ENCODE measurements at regions not wholly inside any gene's neighbourhood (a gene's known extent, or its start where the extent isn't known, plus 50 kb on each side); places are given as distances from the start of the nearest gene placed in this dataset.

DNA sequence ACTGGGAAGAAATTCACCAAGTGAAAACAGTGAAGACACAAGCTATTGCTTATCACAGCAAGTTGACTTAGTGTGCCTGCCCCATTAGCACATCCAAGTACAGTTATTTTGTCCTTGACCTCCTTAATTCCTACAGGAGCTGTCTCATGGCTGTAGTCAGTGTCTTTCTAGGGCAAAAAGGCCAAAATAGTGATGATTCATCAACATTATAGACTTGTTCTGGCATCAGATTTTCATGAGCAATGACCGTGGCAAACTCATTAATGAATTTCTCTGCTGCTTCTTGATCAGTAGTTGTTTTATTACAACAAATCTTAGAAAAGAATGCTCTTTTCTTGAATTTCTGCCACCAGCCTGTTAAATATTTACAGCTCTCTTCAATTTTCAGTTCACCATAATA, 1169.3 kb upstream of the DDX18 start:
- no peak for DNase-seq

DNA sequence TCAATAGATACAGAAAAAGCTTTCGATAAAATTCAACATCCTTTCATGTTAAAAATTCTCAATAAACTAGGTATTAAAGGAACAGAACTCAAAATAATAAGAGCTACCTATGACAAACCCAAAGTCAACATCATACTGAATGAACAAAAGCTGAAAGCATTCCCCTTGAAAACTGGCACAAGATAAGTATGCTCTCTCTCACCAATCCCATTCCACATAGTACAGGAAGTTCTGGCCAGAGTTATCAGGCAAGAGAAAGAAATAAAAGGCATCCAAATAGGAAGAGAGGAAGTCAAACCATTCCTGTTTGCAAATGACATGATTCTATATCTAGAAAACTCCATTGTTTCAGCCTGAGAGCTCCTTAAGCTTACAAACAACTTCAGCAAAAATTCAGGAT, 1145.8 kb upstream of the DDX18 start:
- DNase-seq, result no peak

DNA sequence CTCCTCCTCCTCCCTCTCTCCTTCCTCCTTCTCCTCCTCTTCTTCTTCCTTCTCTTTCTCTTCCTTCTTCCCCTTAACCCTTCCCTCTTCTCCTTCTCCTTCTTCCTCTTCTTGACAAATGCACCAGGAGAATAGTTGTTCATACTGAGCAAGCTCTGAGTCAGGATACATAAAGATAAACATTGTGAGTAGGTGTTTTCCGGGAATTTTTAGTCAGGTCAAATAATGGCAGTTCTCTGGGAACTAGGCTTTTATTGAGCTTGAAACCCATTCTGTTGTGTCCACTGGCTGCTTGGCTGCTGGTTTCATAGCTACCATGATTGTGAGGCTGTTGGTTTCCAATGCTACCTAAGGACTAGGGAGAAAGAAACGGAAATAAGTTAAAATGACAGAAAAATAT, 1144.7 kb upstream of the DDX18 start:
- DNase-seq, result no peak

DNA sequence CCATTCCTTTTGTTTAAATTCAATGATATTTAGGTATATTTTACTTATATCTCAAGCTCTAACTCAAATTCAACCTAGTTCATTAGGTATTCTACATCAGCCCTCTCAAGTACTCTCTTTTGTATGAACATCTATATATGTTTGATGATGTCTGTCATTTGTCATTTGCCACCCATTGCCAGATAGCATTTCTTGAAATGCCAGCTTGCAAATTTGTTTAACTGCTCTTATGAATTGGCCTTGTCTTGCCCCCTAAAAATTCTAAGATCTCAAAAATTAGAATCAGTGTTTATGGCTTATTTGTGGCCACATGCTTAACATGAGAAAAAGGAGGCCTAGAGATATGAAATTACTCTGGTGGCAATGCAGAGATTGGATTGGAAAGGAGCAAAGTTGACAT, 1140.3 kb upstream of the DDX18 start:
- no peak for DNase-seq

DNA sequence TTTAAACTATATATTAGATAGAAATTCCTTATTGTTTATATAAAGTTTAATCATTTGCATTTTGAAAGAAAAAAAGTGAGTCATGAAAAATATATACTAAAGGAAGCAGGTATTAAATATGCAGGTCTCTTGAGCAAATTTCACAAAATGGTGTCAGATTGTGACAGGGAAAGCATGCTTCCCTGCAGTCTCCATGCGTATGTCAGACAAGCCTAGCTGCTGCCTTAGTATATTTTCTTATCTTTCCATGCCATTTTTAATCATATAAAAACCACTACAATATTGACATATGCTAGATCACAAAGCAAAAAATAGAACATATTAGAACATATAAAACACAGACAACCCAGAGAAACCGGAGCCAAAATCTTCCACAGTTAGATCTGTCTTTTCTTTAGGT, 1137.7 kb upstream of the DDX18 start:
- no peak for DNase-seq

DNA sequence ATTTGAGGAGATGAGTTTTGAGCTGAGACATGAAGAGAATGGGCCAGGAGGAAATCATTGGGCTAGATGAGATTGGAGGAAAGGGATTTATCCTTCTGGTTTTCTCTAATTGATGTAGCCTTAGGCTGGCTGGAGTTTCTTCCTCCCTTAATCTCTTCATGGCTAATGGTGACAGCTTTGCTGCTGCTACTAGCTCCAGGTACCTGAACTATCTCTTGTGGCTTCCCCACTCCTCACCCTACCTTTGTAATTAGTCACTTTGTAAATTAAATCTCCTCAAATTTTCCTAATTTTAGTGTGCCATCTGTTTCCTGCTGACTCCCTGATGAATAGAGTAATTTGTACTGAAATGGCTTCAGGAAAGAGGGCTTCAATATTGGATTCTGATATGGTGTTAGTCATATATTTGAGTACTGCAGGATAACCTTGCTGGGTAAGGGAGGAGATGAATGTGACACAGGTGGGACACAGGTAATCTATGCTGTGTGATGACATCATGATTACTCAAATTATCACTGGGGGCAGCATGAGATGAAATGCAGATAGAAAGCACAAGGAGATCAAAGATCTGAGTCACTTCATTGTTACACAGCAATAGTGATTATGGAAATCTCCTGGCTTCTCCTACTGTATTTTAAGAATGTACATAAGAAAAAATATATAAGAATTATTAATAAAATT, 1134.1 kb upstream of the DDX18 start:
- DNase-seq, result peak; percentile 22 to 55

DNA sequence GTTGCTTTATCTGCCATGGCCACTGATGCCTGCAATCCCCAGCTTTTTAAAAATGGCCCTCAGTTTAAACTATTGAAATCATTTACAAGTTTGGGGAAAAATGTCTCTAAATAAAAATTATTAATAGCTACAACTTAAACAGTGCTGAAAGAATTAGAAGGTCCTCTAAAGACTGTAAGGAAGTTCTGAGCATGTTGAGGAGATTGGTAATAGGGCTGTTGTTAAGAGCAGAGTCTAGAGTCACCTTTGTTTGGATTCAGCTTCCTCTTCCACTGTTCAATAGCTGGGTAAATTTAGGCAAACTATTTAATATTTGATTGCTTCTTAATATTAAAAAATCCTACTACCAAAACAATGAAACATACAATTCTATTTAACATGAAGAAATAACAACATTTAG, 1127.1 kb upstream of the DDX18 start:
- no peak for DNase-seq

DNA sequence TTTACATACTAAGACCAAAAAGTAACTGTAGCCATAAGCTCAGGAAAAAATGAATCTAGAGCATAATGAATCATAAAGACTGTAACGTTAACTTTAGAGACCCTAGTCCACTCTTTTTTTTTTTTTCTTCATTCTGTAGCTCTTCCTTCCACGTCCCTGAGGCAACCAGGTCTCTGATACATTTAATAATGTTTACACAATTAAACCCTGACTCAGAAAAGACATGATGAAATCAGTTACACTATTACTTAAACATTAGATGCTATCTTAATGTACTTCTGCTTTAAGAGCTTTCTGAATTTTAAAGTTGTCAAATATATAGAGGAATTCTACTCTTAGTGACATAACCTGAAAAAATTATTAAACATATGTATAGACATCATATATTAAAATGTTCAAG, 1121.5 kb upstream of the DDX18 start:
- DNase-seq, result no peak

DNA sequence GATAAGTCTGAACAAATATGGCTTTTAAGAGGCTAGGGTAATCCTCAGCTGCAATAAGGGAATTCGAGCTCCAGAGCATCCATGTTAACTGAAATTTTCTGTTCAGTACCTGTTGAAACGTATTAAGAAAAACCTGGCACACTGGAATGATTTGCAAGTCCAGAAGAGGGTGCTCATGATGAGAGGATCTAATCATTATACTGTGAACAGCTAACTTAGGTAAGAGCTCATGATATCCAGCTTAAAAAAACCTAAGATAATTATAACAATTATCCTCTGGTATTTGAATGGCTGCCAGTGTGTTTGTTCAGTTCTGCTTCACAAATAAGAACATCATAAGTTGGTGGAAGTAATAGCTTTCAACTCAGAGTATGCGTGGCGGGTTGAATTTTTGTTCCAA, 1118.3 kb upstream of the DDX18 start:
- DNase-seq, result peak in 1 of 2 experiments; percentile 32

DNA sequence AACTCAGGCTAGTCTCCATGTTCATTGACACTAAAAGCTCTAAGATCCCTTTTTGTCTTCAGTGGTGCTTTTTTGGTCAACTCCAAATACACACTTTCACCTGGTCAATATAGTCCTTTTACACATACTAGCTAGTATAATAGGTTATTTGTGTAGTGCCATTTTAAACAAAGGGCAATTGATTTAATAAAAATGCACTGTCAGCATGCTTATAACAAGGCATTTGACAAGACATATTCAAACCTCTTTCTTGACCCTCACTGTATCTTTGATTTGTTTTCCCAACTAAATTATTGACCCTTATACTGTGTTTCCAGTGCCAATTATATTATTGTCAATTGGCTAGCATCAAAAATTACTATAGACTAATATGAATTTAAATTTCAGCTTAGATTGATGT, 1117.6 kb upstream of the DDX18 start:
- DNase-seq, result no peak

DNA sequence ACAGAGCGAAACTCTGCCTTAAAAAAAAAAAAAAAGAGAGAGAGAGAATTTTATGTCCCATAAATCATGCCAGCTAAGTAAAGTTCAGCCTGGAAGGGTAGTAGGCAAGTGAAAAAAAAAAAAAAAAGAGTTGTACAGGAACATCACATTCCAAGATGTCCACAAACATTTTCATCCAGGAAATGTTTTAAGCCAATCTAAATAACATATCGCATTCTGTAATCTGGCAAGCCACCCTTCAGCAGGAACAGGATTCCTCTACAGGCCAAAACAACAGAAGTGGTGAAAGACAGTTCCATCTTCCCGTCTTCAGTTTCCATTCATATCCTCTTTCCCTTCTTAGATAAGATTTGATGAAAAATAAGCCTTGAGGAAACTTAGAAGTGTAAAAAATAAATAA, 1108.1 kb upstream of the DDX18 start:
- DNase-seq, result no peak

DNA sequence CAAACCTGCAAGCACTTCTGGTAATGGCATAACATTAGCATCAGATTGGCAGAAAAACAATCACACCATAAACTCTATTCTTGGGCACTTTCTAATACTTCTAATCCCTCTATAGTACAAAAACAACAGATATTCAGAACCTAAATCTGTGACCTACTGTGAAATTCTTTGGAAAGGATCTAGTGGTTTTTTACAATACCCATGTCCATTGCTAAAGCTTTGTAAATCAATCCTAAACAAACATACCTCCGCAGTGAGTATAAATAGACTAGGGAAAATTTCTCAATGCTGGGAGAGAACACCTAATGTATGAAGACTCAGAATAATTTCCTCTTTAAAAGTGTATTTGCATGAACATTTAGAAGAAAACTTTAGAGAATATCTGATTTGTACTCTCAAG, 1098.5 kb upstream of the DDX18 start:
- no peak for DNase-seq

DNA sequence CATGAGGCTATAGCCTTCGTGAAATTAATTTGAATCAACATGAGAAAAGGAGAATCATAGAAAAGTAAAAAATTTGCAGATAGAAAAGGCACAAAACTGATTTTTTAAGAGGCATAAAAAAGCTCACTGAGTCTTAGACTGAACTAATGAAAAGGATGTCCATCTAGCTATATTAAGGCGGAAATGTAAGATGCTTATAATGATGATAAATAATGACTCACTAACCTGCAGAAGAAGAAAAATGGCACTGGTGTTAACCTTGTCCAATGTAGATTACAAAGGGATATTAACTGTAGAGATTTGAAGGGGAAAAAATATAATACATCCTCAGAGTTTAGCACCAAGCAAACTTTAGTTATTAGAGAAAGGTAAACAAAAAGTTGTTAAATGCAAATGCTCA, 1098.0 kb upstream of the DDX18 start:
- DNase-seq, result no peak

DNA sequence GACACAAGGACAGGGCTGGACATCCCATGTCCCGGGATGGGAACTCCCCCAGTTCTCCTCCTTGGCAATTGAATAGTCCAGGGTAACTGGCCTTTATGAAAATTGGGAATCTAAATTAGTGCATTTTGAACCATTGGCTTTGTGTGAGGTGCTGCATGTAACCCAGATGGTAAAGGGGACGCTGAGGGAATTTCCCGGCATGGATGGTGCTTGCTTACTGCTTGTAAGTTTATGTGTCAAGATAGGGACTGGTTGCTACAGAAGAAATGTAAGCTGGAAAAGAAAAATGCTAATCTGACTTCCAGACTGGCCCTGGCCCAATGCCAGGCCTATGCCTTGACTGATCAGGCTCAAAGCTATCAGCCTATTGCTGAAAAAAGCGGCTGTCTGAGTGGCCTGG, 1096.7 kb upstream of the DDX18 start:
- DNase-seq, result peak in 1 of 2 experiments; percentile 6

DNA sequence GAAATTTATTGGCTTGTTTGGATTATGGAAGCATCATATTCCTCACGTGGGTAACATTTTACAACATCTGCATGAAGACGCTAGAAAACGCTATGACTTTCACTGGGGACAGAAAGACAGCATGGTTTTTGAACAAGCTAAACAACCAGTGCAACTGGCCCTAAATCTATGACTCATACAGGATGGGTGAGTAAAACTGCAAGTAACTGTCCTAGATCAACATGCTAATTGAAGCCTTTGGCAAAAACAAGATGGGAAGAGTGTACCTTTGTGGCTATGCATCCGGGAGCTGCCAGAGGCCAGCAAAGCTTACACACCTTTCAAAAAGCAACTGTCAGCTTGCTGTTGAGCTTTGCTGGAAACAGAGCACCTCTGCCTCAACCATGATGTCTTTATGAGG, 1096.0 kb upstream of the DDX18 start:
- DNase-seq, result no peak

DNA sequence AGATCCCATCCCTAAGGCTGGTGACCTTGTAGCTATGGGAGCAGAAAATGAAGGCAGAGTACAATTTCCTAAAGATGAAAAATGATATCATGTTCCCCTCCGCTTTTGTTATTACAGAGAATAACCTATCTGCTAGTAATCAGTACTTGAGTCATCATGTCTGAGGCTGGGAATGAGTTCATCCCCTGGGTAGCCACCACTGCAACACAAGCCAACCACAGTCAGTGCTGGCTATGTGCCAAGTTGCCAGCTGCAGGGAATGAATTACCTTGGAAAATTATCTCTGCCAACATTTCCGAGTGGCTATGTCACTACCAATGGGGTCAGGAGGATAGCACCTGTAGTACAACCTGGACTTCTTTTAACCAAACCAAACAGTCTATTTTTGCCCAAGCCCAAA, 1094.7 kb upstream of the DDX18 start:
- peak; percentile 88 to 95 for DNase-seq

DNA sequence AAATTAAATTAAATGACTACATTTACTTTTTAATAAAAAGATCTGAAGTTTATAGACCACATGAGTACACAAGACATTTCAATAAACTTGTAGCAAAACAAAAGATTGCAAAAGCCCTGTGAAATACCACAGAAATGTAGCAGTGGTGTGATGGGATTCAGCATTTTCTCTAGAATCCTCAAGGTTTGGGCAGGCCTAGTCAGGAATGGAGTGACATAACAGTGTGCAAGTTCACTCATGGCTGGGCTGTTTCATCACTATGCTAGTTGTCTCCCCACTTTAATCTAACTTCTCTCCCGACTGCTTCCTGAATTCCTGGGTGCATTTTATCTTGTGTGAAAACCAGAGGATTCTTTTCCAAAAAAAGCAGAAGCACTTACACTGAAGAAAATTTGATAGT, 1089.9 kb upstream of the DDX18 start:
- no peak for DNase-seq

DNA sequence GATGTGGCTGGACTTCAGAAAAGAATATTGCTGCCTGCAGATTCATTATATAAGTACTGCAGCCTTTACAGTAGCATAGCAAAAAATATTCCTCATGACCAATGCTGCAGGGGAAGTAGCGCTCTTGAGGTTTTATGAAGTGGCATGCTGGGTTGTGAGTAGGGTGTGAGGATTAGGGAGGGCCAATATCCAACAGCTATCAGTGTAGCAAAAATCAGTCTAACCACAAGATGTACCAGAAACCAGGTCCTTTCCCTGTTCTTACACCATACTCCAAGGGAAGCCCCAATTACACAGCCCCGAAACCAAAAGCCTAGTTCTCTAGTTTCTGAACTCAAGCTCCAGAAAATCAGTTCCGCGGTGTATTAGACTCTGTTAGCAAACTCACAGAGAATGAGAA, 1082.2 kb upstream of the DDX18 start:
- DNase-seq, result no peak

DNA sequence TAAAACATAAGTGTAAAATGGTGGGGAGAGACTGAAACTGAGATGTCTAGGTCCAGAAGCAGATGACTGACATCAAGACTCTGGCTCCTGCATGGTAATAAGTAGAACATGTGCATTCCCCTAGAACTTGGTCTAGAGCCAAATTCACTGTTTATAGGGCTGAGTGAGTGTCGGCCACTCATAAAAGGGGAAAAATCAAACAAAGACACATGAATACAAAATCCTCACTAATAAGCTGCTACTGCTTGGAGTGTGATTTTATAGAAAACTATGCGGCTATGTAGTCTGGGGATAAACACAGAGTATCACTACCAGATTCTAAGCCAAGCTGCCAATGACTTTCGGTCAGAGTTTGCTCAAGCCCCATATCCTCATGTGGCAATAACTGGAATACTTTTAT, 1080.8 kb upstream of the DDX18 start:
- peak in 1 of 2 experiments; percentile 3 for DNase-seq

DNA sequence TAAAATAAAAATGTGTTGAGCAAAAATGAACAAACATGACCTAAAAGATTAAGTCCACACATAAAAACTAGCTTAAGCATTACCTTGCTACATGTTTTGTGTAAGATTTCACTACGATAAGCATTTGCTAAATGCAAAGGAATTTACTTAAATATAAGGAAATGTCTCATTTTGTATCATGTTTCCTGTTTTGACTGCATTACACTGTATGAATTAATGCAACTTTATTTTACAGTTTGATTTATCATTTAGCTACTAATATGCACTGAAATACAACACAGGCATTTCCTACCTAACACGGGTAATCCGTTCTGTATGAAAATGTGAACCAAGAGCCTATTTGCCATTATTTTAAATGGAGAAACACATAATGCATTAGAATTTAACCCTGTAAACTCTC, 1076.5 kb upstream of the DDX18 start:
- no peak for DNase-seq

DNA sequence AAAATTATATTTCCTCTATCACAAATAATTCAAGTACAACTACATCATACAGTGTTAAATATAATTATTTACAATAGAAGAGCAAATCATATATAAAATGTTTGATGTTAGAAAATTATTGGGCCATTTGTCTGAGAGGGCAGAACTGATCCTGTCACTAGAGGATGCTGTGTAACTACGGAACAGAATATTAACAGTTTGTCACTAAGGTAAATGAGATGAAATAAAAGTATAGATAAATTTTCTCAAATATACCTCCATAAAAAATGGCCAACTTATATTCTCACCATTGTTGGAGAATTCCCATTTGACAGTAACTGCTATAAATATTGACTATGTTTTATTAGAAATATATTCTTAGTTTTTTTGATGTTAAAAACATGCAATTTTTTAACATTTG, 1067.4 kb upstream of the DDX18 start:
- no peak for DNase-seq

DNA sequence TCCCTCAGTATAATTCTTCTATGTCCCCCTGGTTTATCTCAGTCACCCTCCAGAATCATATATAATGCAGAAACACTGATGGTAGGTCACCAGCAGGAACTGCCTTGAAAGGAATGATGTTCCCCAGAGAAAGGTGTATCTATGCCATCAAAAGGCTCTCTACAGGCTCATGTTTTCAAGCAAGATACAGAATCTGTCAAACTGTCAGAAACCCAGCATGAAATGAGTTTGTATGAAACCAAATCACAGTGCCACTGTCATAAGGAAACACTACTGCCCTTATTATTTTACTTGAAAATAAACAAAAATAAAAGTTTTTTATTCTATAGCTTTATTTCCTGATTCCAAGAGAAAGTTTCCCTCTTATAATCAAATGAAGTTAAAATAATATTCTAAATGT, 1064.5 kb upstream of the DDX18 start:
- no peak for DNase-seq

DNA sequence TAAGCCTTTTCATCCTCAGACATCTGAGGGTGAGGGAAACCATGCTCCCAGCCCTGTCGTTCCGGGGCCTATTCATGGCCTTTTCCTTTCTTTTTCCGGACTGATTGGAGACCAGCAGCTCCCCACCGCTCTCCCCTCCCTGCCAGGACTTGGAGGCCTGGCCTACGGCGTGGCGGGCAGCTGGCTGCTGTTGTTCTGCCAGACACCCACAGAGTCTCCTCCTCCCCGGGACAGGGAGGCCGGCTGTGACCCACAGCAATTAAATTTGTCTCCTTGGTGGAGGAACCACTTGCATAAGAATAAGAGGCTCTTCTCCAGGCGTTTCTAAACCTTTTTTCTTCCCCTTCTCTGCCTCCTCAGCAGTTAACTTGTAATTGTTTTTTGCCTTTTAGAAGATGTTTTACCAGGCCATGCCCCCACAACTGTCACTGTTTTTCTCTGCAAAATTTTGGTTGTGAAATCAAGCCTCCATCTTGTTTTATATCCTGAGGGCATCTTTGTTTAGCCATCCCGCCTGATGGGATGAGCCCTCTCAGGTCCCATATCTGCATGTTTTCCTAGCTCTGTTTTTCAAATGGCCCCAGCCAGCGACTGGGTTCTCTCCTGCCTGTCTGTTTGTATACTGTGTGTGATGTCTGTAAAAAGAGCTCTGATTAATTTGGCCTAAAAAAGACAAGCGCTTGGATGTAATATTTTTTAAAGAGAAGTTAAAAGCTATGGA, 1060.0 kb upstream of the DDX18 start:
- no peak for DNase-seq

DNA sequence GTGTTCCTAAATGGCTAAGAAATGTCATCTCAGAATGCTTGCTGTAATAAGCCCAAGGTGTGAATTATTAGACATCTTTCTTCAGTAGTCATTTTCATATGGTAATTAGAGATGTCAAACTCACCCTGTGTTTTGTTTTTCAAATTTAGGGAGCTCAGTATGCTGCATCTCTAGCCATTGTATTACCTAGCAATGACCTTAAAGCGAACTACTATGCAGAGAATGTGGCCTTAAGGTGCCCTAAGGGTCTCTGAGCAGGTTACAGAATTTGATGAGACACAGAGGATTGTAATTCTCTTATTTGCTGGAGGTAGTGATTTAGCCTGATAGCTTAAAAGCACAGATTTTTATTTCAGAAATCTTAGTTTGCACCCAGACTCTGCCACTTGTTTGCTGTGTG, 1052.6 kb upstream of the DDX18 start:
- no peak for DNase-seq

DNA sequence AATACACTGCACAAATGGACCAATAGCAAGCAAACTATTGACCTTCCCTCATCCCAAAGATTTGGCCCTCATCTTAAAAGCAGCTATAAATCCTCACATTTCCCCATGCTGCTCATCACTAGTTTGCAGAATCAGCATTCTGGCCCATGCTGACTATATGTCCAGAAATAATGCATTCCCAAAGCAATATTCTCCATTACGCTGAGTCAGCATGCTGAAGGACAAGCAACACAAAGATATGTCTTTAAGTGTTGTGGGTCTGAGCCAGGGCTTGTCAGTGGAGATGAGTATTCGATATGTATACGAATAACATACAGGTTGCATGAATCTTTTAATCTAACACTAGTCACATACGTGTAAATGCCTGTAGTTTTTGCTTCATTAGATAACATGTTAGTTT, 1045.0 kb upstream of the DDX18 start:
- no peak for DNase-seq
